Liver (tissue), 7 donors: ENCODE measurements at regions not wholly inside any gene's neighbourhood (a gene's known extent, or its start where the extent isn't known, plus 50 kb on each side); places are given as distances from the start of the nearest gene placed in this dataset.

ENCODE experiments used
- DNase-seq: peaks from one replicate; pipeline ENCODE4 v3.0.0-alpha.2; 2017; ENCODE audit warnings: low spot score
- H3K27ac ChIP-seq, 2 donors: one replicate each; pipeline ENCODE4 v1.7.0; 2013; ENCODE audit warnings: inconsistent platforms in 2 of 2, low read length in 2 of 2, control low read depth in 1 of 2, low read depth in 1 of 2, mild to moderate bottlenecking in 1 of 2
- H3K27me3 ChIP-seq, 4 donors: one replicate each; pipeline versions ENCODE4 v1.6.1 to v1.7.0; 2013; ENCODE audit warnings: low read length in 3 of 4, inconsistent platforms in 1 of 4, mild to moderate bottlenecking in 1 of 4, moderate library complexity in 1 of 4; ENCODE audit not compliant: control insufficient read depth in 4 of 4, insufficient read depth in 4 of 4
- H3K36me3 ChIP-seq, 4 donors: one replicate each; pipeline versions ENCODE4 v1.6.1 to v1.7.0; 2013; ENCODE audit warnings: low read length in 3 of 4, mild to moderate bottlenecking in 3 of 4, low read depth in 1 of 4, moderate library complexity in 1 of 4; ENCODE audit not compliant: control insufficient read depth in 4 of 4, insufficient read depth in 3 of 4
- H3K4me1 ChIP-seq, 4 donors: one replicate each; pipeline versions ENCODE4 v1.6.1 to v1.7.0; 2013; ENCODE audit warnings: low read length in 3 of 4, mild to moderate bottlenecking in 3 of 4, moderate library complexity in 1 of 4; ENCODE audit not compliant: control insufficient read depth in 4 of 4, insufficient read depth in 4 of 4
- H3K4me3 ChIP-seq, 3 donors: one replicate each; pipeline versions ENCODE4 v1.6.1 to v1.7.0; 2013; ENCODE audit warnings: low read length in 3 of 3, control low read depth in 1 of 3, low read depth in 1 of 3, mild to moderate bottlenecking in 1 of 3
- H3K9ac ChIP-seq, 2 donors: one replicate each; pipeline ENCODE4 v1.7.0; 2013; ENCODE audit warnings: low read length in 2 of 2, mild to moderate bottlenecking in 2 of 2, moderate library complexity in 2 of 2, control low read depth in 1 of 2, low read depth in 1 of 2
- H3K9me3 ChIP-seq, 4 donors: one replicate each; pipeline versions ENCODE4 v1.6.1 to v1.7.0; 2013; ENCODE audit warnings: low read length in 3 of 4; ENCODE audit not compliant: control insufficient read depth in 4 of 4
- ATF3 ChIP-seq: IDR thresholded peaks from 2 replicates; pipeline ENCODE4 v1.6.1; 2016; ENCODE audit warnings: antibody characterized with exemption
- EGR1 ChIP-seq, 2 donors: IDR thresholded peaks; 2 replicates each; pipeline ENCODE4 v1.6.1; 2016 to 2018; ENCODE audit warnings: antibody characterized with exemption in 2 of 2, low read depth in 2 of 2
- FOXA1 ChIP-seq: IDR thresholded peaks from 2 replicates; pipeline ENCODE4 v1.6.1; 2016; ENCODE audit warnings: antibody characterized with exemption
- FOXA2 ChIP-seq: IDR thresholded peaks from 2 replicates; pipeline ENCODE4 v1.6.1; 2016; ENCODE audit warnings: antibody characterized with exemption
- GABPA ChIP-seq, 2 donors: IDR thresholded peaks in 1 of 2; conservative IDR thresholded peaks in 1 of 2; 2 replicates each; pipeline ENCODE4 v1.6.1; 2016; ENCODE audit warnings: antibody characterized with exemption in 2 of 2, mild to moderate bottlenecking in 1 of 2, moderate library complexity in 1 of 2
- HNF4A ChIP-seq, 2 donors: conservative IDR thresholded peaks; 2 replicates each; pipeline ENCODE4 v1.6.1; 2016; ENCODE audit warnings: antibody characterized with exemption in 2 of 2, mild to moderate bottlenecking in 2 of 2
- HNF4G ChIP-seq: IDR thresholded peaks from 2 replicates; pipeline ENCODE4 v1.6.1; 2016; ENCODE audit warnings: antibody characterized with exemption
- JUND ChIP-seq, 2 donors: IDR thresholded peaks; 2 replicates each; pipeline ENCODE4 v1.6.1; 2016; ENCODE audit warnings: antibody characterized with exemption in 2 of 2
- MAX ChIP-seq: IDR thresholded peaks from 2 replicates; pipeline ENCODE4 v1.6.1; 2016; ENCODE audit warnings: antibody characterized with exemption
- NR2F2 ChIP-seq: IDR thresholded peaks from 2 replicates; pipeline ENCODE4 v1.6.1; 2016; ENCODE audit warnings: antibody characterized with exemption
- RAD21 ChIP-seq, 2 donors: IDR thresholded peaks; 2 replicates each; pipeline ENCODE4 v1.6.1; 2016; ENCODE audit warnings: antibody characterized with exemption in 2 of 2, mild to moderate bottlenecking in 2 of 2
- RXRA ChIP-seq, 2 donors: IDR thresholded peaks; 2 replicates each; pipeline ENCODE4 v1.6.1; 2017 to 2018; ENCODE audit warnings: antibody characterized with exemption in 2 of 2, mild to moderate bottlenecking in 1 of 2
- SP1 ChIP-seq: IDR thresholded peaks from 2 replicates; pipeline ENCODE4 v1.6.1; 2018; ENCODE audit warnings: antibody characterized with exemption, mild to moderate bottlenecking
- TAF1 ChIP-seq: conservative IDR thresholded peaks from 2 replicates; pipeline ENCODE4 v1.6.1; 2016; ENCODE audit warnings: antibody characterized with exemption, mild to moderate bottlenecking
- YY1 ChIP-seq: IDR thresholded peaks from 2 replicates; pipeline ENCODE4 v1.6.1; 2016; ENCODE audit warnings: antibody characterized with exemption, mild to moderate bottlenecking
- WGBS: extraction: QIAGEN DNeasy Blood & Tissue Kit; methylation state at CpG from one replicate; pipeline ENCODE4 v1.1.7; 2013; 5-methylcytosine and 5-hydroxymethylcytosine counted together
- TF ChIP-seq, protein P1 (sequence below): IDR thresholded peaks from 2 replicates; pipeline ENCODE4 v1.6.1; 2016; ENCODE audit warnings: antibody characterized with exemption
- TF ChIP-seq, protein P2 (sequence below): IDR thresholded peaks from 2 replicates; pipeline ENCODE4 v1.6.1; 2016; ENCODE audit warnings: antibody characterized with exemption, mild to moderate bottlenecking
- donor health status: healthy.
- donor health status: healthy.
- donor health status: healthy.
- donor health status: healthy.

DNA sequence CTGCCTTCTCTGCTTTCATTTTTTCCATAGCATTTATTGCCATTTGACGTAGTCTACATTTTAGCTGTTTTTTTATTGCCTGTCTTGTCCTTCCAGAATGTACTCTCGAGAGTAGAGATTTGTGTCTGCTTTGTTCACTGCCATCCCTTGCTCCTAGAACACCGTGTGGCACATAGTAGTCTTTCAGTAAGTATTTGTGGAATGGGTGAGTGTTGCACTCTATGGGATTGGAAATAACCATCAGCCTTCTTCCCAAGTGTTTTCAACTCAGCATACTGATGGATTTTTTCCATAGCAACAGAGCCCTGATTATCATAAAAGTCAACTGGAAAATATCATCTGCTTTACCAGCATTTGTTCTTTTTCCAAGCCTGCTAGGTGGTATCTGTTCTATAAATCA, 462.6 kb downstream of the ENC1 start (continued):
- TF ChIP-seq, protein P1, sequence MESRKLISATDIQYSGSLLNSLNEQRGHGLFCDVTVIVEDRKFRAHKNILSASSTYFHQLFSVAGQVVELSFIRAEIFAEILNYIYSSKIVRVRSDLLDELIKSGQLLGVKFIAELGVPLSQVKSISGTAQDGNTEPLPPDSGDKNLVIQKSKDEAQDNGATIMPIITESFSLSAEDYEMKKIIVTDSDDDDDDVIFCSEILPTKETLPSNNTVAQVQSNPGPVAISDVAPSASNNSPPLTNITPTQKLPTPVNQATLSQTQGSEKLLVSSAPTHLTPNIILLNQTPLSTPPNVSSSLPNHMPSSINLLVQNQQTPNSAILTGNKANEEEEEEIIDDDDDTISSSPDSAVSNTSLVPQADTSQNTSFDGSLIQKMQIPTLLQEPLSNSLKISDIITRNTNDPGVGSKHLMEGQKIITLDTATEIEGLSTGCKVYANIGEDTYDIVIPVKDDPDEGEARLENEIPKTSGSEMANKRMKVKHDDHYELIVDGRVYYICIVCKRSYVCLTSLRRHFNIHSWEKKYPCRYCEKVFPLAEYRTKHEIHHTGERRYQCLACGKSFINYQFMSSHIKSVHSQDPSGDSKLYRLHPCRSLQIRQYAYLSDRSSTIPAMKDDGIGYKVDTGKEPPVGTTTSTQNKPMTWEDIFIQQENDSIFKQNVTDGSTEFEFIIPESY = no peak
- TF ChIP-seq HNF4A (conservative IDR thresholded peaks at IDR 0.05) = no peak
- no peak for TF ChIP-seq NR2F2
- no peak for TF ChIP-seq MAX
- no peak for TF ChIP-seq FOXA2

DNA sequence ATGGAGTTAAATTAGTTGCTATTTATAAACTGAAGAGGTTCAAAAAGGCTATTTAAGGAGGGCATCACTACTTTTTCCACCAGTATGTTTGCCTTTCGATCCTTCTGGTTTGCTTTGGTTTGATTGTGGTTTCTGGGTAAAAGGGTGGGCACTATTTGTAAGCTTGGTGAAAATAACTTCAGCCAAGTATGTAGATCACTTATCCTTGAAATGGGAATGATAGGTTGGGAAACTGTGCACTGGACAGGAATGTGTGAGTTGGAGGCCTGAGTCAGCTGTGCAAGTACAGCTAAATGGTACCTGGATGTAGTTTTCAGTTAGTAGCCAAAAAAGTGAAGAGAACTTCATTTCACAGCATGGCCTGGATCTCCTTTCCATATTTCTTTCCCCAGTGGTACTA, 466.2 kb downstream of the ENC1 start:
- TF ChIP-seq SP1 (no peak), HNF4G (no peak), TAF1 (no peak), JUND (IDR thresholded peaks at IDR 0.05) (no peak), RAD21 (IDR thresholded peaks at IDR 0.05) (no peak), FOXA1 (no peak), FOXA2 (no peak), GABPA (IDR thresholded peaks at IDR 0.05 in 1 of 2, conservative IDR thresholded peaks at IDR 0.05 in 1 of 2) (no peak)
- TF ChIP-seq, protein P1 = no peak
- TF ChIP-seq, protein P2, sequence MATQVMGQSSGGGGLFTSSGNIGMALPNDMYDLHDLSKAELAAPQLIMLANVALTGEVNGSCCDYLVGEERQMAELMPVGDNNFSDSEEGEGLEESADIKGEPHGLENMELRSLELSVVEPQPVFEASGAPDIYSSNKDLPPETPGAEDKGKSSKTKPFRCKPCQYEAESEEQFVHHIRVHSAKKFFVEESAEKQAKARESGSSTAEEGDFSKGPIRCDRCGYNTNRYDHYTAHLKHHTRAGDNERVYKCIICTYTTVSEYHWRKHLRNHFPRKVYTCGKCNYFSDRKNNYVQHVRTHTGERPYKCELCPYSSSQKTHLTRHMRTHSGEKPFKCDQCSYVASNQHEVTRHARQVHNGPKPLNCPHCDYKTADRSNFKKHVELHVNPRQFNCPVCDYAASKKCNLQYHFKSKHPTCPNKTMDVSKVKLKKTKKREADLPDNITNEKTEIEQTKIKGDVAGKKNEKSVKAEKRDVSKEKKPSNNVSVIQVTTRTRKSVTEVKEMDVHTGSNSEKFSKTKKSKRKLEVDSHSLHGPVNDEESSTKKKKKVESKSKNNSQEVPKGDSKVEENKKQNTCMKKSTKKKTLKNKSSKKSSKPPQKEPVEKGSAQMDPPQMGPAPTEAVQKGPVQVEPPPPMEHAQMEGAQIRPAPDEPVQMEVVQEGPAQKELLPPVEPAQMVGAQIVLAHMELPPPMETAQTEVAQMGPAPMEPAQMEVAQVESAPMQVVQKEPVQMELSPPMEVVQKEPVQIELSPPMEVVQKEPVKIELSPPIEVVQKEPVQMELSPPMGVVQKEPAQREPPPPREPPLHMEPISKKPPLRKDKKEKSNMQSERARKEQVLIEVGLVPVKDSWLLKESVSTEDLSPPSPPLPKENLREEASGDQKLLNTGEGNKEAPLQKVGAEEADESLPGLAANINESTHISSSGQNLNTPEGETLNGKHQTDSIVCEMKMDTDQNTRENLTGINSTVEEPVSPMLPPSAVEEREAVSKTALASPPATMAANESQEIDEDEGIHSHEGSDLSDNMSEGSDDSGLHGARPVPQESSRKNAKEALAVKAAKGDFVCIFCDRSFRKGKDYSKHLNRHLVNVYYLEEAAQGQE = no peak
- H3K4me3 ChIP-seq = no peak overlapping the region
- no peak overlapping the region for H3K27ac ChIP-seq
- H3K9me3 ChIP-seq = no peaks in the 10 kb centered on the region
- WGBS = 93% methylated on average over 1 of the region's 1 CpG
- H3K4me1 ChIP-seq = no peaks in the 10 kb centered on the region
- no peaks in the 10 kb centered on the region for H3K27me3 ChIP-seq
- no peaks in the 10 kb centered on the region for H3K36me3 ChIP-seq
- H3K9ac ChIP-seq = no peak overlapping the region
- no peak for DNase-seq

DNA sequence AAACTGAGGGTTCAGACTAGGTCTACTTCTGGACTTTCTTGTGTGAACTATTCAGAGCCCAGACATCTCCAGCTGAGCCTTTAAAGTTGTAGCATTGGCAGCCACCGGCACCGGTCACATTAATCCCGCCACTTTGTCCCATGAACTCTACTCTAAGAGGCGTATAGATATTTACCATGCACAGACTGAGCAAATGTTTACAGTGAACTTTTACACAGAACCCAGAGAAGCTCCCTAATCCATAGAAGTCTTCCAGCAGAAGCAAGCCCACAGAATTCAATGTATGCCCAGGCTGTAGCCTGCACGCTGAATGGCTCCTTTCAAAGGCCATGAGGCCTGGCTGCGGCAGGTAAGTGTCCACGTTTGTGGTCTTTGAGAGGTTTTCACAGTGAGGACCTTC, 466.9 kb downstream of the ENC1 start:
- H3K27ac ChIP-seq = no peak overlapping the region
- H3K27me3 ChIP-seq = no peaks in the 10 kb centered on the region
- no peak overlapping the region for H3K4me3 ChIP-seq
- H3K9me3 ChIP-seq = no peaks in the 10 kb centered on the region
- H3K9ac ChIP-seq = no peak overlapping the region
- H3K36me3 ChIP-seq = no peaks in the 10 kb centered on the region
- no peak for DNase-seq
- WGBS = 80% methylated on average over 7 of the region's 7 CpGs
- no peaks in the 10 kb centered on the region for H3K4me1 ChIP-seq
- TF ChIP-seq GABPA (IDR thresholded peaks at IDR 0.05 in 1 of 2, conservative IDR thresholded peaks at IDR 0.05 in 1 of 2) (no peak), HNF4A (conservative IDR thresholded peaks at IDR 0.05) (no peak), TAF1 (no peak), RAD21 (IDR thresholded peaks at IDR 0.05) (no peak), HNF4G (no peak), RXRA (IDR thresholded peaks at IDR 0.05) (no peak), FOXA2 (no peak), MAX (no peak), ATF3 (no peak), YY1 (no peak), EGR1 (IDR thresholded peaks at IDR 0.05; ENCODE audit: low read depth in 2 of 2) (no peak)
- TF ChIP-seq, protein P2 = no peak
